BLaER1 treated with 17β-estradiol and CSF1 and Interleukin-3, amounts not matched to agents 10 nM and 100 nM (cell line): ENCODE measurements at regions not wholly inside any gene's neighbourhood (a gene's known extent, or its start where the extent isn't known, plus 50 kb on each side); places are given as distances from the start of the nearest gene placed in this dataset.
A peak's percentile ranks its signal among the peaks of the same experiment; 100 is the strongest.
"Not testable (repeated sequence)": the region's sequence is repeated elsewhere in the genome, so short reads cannot be mapped to it uniquely, and the experiment has no call there.

Experiments
- H3K27ac ChIP-seq, 11 experiments: shearing (Covaris generic); formaldehyde crosslinking; 2 replicates each; pipeline ENCODE4 v1.8.1; 2022
- H3K27me3 ChIP-seq, 11 experiments: shearing (Covaris generic); formaldehyde crosslinking; 2 replicates each; pipeline ENCODE4 v1.8.1; 2022
- H3K36me3 ChIP-seq, 11 experiments: shearing (Covaris generic); formaldehyde crosslinking; 2 replicates each; pipeline ENCODE4 v1.8.1; 2022
- H3K4me1 ChIP-seq, 10 experiments: shearing (Covaris generic); formaldehyde crosslinking; 2 replicates each; pipeline ENCODE4 v1.8.1; 2022
- H3K4me2 ChIP-seq, 11 experiments: shearing (Covaris generic); formaldehyde crosslinking; 2 replicates each; pipeline ENCODE4 v1.8.1; 2022
- H3K4me3 ChIP-seq, 10 experiments: shearing (Covaris generic); formaldehyde crosslinking; 2 replicates each; pipeline ENCODE4 v1.8.1; 2022
- H3K9ac ChIP-seq, 11 experiments: shearing (Covaris generic); formaldehyde crosslinking; 2 replicates each; pipeline ENCODE4 v1.8.1; 2022
- H3K9me3 ChIP-seq, 11 experiments: shearing (Covaris generic); formaldehyde crosslinking; replicated peaks in 1 of 11; 2 replicates each; pipeline ENCODE4 v1.8.1; 2022
- H4K20me1 ChIP-seq, 11 experiments: shearing (Covaris generic); formaldehyde crosslinking; 2 replicates each; pipeline ENCODE4 v1.8.1; 2022
- Cebpa-rat ChIP-seq, 11 experiments: shearing (Covaris generic); IDR thresholded peaks; 2 replicates each; pipeline ENCODE4 v1.8.1; 2022

GRCh38 chr2:78202366-78202765 is 680.2 kb upstream of the LRRTM4 start:
- H3K9ac ChIP-seq = no peak overlapping the region
- H3K9me3 ChIP-seq = no peaks in the 10 kb centered on the region
- H3K27me3 ChIP-seq = no peaks in the 10 kb centered on the region; a peak in 1 of 22 replicates
- H3K4me3 ChIP-seq = no peak overlapping the region
- H3K4me1 ChIP-seq = no peaks in the 10 kb centered on the region
- H4K20me1 ChIP-seq = no peaks in the 10 kb centered on the region
- H3K27ac ChIP-seq = no peak overlapping the region
- no peak overlapping the region for H3K4me2 ChIP-seq
- no peak for TF ChIP-seq Cebpa-rat (IDR thresholded peaks at IDR 0.05)
- no peaks in the 10 kb centered on the region for H3K36me3 ChIP-seq

GRCh38 chr2:78202986-78203670 is 681.0 kb upstream of the LRRTM4 start:
- Histone ChIP-seq H3K27ac (no peak overlapping the region), H3K9ac (no peak overlapping the region)

GRCh38 chr2:78218066-78218465 is 695.9 kb upstream of the LRRTM4 start:
- Histone ChIP-seq H3K4me3 (no peak overlapping the region), H3K4me2 (no peak overlapping the region), H4K20me1 (no peaks in the 10 kb centered on the region), H3K27ac (no peak overlapping the region), H3K36me3 (no peaks in the 10 kb centered on the region), H3K9ac (no peak overlapping the region), H3K27me3 (no peaks in the 10 kb centered on the region), H3K4me1 (no peaks in the 10 kb centered on the region), H3K9me3 (no peaks in the 10 kb centered on the region)
- peak in 3 of 11 experiments; percentile 27 to 55 (median 38); a peak in 4 of 22 replicates for TF ChIP-seq Cebpa-rat (IDR thresholded peaks at IDR 0.05)

More at GRCh38 chr2:78202986-78203670, 681.0 kb upstream of the LRRTM4 start:
- H4K20me1 ChIP-seq = no peaks in the 10 kb centered on the region
- no peak overlapping the region for H3K4me3 ChIP-seq
- H3K27me3 ChIP-seq = no peaks in the 10 kb centered on the region; a peak in 1 of 22 replicates
- no peak for TF ChIP-seq Cebpa-rat (IDR thresholded peaks at IDR 0.05)
- no peaks in the 10 kb centered on the region for H3K4me1 ChIP-seq
- H3K36me3 ChIP-seq = no peaks in the 10 kb centered on the region
- no peak overlapping the region for H3K4me2 ChIP-seq
- H3K9me3 ChIP-seq = no peaks in the 10 kb centered on the region

GRCh38 chr2:78237704-78238103 is 715.5 kb upstream of the LRRTM4 start:
- H4K20me1 ChIP-seq = no peaks in the 10 kb centered on the region
- no peak overlapping the region for H3K4me2 ChIP-seq
- H3K27ac ChIP-seq = no peak overlapping the region
- H3K4me3 ChIP-seq = no peak overlapping the region
- no peak for TF ChIP-seq Cebpa-rat (IDR thresholded peaks at IDR 0.05)
- no peaks in the 10 kb centered on the region for H3K9me3 ChIP-seq
- no peaks in the 10 kb centered on the region for H3K4me1 ChIP-seq
- no peaks in the 10 kb centered on the region for H3K27me3 ChIP-seq
- H3K9ac ChIP-seq = no peak overlapping the region
- no peaks in the 10 kb centered on the region for H3K36me3 ChIP-seq

- no peaks in the 10 kb centered on the region for H3K4me1 ChIP-seq
- no peak overlapping the region for H3K4me2 ChIP-seq
- no peak overlapping the region for H3K9ac ChIP-seq
- H3K27ac ChIP-seq = no peak overlapping the region
- H3K4me3 ChIP-seq = no peak overlapping the region
- H3K36me3 ChIP-seq = no peaks in the 10 kb centered on the region
- no peak for TF ChIP-seq Cebpa-rat (IDR thresholded peaks at IDR 0.05)
- no peaks in the 10 kb centered on the region for H3K27me3 ChIP-seq
- peaks cover 0 to 14% (median 6%) of the 10 kb centered on the region in 11 experiments; a peak in 6 of 22 replicates for H3K9me3 ChIP-seq
- no peaks in the 10 kb centered on the region for H4K20me1 ChIP-seq
Observed at GRCh38 chr2:78245394-78246135, 723.4 kb upstream of the LRRTM4 start.

GRCh38 chr2:78251708-78252107 is 729.5 kb upstream of the LRRTM4 start:
- no peaks in the 10 kb centered on the region for H3K36me3 ChIP-seq
- H3K4me3 ChIP-seq = no peak overlapping the region
- H3K27ac ChIP-seq = no peak overlapping the region
- no peaks in the 10 kb centered on the region for H3K4me1 ChIP-seq
- peaks cover 0 to 9% (median 3%) of the 10 kb centered on the region in 11 experiments; a peak in 6 of 22 replicates for H3K9me3 ChIP-seq
- TF ChIP-seq Cebpa-rat (IDR thresholded peaks at IDR 0.05) = no peak
- no peaks in the 10 kb centered on the region for H4K20me1 ChIP-seq
- H3K27me3 ChIP-seq = no peaks in the 10 kb centered on the region
- H3K4me2 ChIP-seq = no peak overlapping the region
- no peak overlapping the region for H3K9ac ChIP-seq

- Histone ChIP-seq H3K9ac (no peak overlapping the region), H3K27me3 (no peaks in the 10 kb centered on the region), H3K4me2 (no peak overlapping the region), H3K4me1 (no peaks in the 10 kb centered on the region), H3K27ac (no peak overlapping the region), H3K4me3 (no peak overlapping the region), H3K9me3 (no peaks in the 10 kb centered on the region), H4K20me1 (no peaks in the 10 kb centered on the region), H3K36me3 (no peaks in the 10 kb centered on the region)
- TF ChIP-seq Cebpa-rat (IDR thresholded peaks at IDR 0.05) = no peak
Observed at GRCh38 chr2:78260861-78261260, 738.7 kb upstream of the LRRTM4 start.

GRCh38 chr2:78261454-78261853 is 739.3 kb upstream of the LRRTM4 start:
- Histone ChIP-seq H3K4me3 (no peak overlapping the region), H3K36me3 (no peaks in the 10 kb centered on the region), H3K9ac (no peak overlapping the region), H3K27ac (no peak overlapping the region), H3K4me2 (no peak overlapping the region), H3K27me3 (no peaks in the 10 kb centered on the region), H4K20me1 (no peaks in the 10 kb centered on the region), H3K4me1 (no peaks in the 10 kb centered on the region), H3K9me3 (no peaks in the 10 kb centered on the region)
- TF ChIP-seq Cebpa-rat (IDR thresholded peaks at IDR 0.05) = no peak

- not testable (repeated sequence) for H3K4me3 ChIP-seq, H3K9ac ChIP-seq, H3K4me2 ChIP-seq, H3K27me3 ChIP-seq, H3K4me1 ChIP-seq, H3K36me3 ChIP-seq, H4K20me1 ChIP-seq, H3K27ac ChIP-seq, H3K9me3 ChIP-seq
Observed at GRCh38 chr2:78262089-78262488, 739.9 kb upstream of the LRRTM4 start.
